ENCODE measurements at regions not wholly inside any gene's neighbourhood (a gene's known extent, or its start where the extent isn't known, plus 50 kb on each side); places are given as distances from the start of the nearest gene placed in this dataset.

DNA sequence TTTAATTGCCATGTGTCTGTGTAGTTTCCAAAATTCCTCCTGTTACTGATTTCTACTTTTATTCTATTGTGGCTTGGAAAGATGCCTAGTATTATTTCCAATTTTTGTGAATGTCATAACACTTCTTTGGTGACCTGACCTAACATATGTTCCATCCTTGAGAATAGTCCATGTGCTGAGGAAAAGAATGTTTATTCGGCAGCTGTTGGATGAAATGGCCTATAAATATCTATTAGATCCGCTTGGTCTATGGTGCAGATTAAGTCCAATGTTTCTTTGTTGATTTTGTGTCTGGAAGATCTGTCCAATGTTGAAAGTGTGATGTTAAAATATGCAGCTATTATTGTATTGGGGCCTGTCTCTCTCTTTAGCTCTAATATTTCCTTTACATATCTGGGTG is 219.2 kb upstream of the HDX start:
- Mint-ChIP-seq H3K4me1 (no peaks in the 10 kb centered on the region), H3K4me3 (no peak overlapping the region), H3K9me3 (peaks cover 41% of the 10 kb centered on the region), H3K27ac (no peak overlapping the region), H3K36me3 (ENCODE audit: low read depth) (no peaks in the 10 kb centered on the region), H3K27me3 (ENCODE audit: insufficient read depth) (no peaks in the 10 kb centered on the region)
- no peak overlapping the region for H3K4me3 ChIP-seq (ENCODE audit: low read length)
- no peaks in the 10 kb centered on the region for H3K4me1 ChIP-seq (ENCODE audit: control insufficient read depth, insufficient read depth, low read length)
- WGBS, 2 experiments (ENCODE audit: insufficient coverage in 1 of 2, insufficient read length in 1 of 2) = 83 to 100% methylated on average over 1 to 2 of the region's 2 CpGs
- no peak for DNase-seq
- no peaks in the 10 kb centered on the region for H3K27me3 ChIP-seq (ENCODE audit: control insufficient read depth, insufficient read depth, low read length, poor library complexity, severe bottlenecking)
- H3K36me3 ChIP-seq (ENCODE audit: control insufficient read depth, insufficient read depth, low read length) = no peaks in the 10 kb centered on the region
- H3K27ac ChIP-seq (ENCODE audit: low read depth, low read length) = no peak overlapping the region
- H3K9me3 ChIP-seq (ENCODE audit: control insufficient read depth, low read length) = no peaks in the 10 kb centered on the region
- H3K9ac ChIP-seq (ENCODE audit: extremely low read depth, low read length, poor library complexity, severe bottlenecking) = no peak overlapping the region
- TF ChIP-seq, protein P1, sequence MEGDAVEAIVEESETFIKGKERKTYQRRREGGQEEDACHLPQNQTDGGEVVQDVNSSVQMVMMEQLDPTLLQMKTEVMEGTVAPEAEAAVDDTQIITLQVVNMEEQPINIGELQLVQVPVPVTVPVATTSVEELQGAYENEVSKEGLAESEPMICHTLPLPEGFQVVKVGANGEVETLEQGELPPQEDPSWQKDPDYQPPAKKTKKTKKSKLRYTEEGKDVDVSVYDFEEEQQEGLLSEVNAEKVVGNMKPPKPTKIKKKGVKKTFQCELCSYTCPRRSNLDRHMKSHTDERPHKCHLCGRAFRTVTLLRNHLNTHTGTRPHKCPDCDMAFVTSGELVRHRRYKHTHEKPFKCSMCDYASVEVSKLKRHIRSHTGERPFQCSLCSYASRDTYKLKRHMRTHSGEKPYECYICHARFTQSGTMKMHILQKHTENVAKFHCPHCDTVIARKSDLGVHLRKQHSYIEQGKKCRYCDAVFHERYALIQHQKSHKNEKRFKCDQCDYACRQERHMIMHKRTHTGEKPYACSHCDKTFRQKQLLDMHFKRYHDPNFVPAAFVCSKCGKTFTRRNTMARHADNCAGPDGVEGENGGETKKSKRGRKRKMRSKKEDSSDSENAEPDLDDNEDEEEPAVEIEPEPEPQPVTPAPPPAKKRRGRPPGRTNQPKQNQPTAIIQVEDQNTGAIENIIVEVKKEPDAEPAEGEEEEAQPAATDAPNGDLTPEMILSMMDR (conservative IDR thresholded peaks at IDR 0.05) = no peak

DNA sequence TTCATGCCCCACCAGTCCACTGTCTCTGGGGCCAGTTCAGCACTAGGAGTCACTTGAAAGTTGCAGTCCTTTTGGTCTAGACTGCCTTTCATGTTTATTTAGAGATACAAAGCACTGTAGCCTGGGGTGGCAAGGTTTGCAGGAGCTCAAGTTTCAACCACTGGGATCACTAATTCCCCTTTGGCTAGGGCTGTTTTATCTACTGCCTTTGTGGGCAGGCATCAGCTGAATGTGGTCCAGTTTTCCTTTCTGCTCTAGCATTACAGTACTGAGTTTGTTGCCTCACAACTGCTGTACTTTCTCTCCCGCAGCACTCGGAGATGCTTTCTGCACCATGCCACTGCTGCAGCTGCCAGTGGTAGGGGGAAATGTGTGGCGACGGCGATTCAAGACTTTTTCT is 222.3 kb upstream of the HDX start:
- no peak for DNase-seq

DNA sequence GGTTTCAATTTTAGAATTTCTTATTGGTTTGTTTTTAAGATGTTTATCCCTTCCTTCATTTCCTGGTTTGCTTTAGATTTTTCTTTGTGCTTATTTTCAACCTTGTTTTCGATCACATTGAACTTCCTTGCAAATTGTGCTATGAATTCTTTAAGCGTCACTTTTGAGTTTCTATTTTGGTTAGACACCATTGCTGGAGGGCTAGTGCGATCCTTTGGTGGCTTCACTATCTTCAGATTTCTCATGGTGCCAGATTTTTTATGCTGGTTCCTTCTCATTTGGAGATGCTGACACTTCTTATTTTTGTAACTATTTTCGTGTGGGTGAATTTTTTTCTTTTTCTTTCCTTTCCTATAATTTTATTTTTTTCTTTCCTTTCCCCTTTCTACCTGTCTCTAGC is 227.2 kb upstream of the HDX start:
- 77 to 80% methylated on average over 1 to 3 of the region's 4 CpGs for WGBS, 2 experiments (ENCODE audit: insufficient coverage in 1 of 2, insufficient read length in 1 of 2)

More for the DNA sequence above, 222.3 kb upstream of the HDX start:
- TF ChIP-seq, protein P1 (conservative IDR thresholded peaks at IDR 0.05) = no peak
- 92% methylated on average over 5 of the region's 5 CpGs; no CpG with 5 or more reads in 1 of the 2 experiments for WGBS, 2 experiments (ENCODE audit: insufficient coverage in 1 of 2, insufficient read length in 1 of 2)
- Mint-ChIP-seq H3K4me3 (no peak overlapping the region), H3K36me3 (ENCODE audit: low read depth) (no peaks in the 10 kb centered on the region), H3K27ac (no peak overlapping the region), H3K9me3 (peaks cover 47% of the 10 kb centered on the region), H3K4me1 (no peaks in the 10 kb centered on the region), H3K27me3 (ENCODE audit: insufficient read depth) (no peaks in the 10 kb centered on the region)
- H3K4me3 ChIP-seq (ENCODE audit: low read length) = no peak overlapping the region
- no peaks in the 10 kb centered on the region for H3K9me3 ChIP-seq (ENCODE audit: control insufficient read depth, low read length)
- no peaks in the 10 kb centered on the region for H3K4me1 ChIP-seq (ENCODE audit: control insufficient read depth, insufficient read depth, low read length)
- H3K9ac ChIP-seq (ENCODE audit: extremely low read depth, low read length, poor library complexity, severe bottlenecking) = no peak overlapping the region
- no peaks in the 10 kb centered on the region for H3K27me3 ChIP-seq (ENCODE audit: control insufficient read depth, insufficient read depth, low read length, poor library complexity, severe bottlenecking)
- H3K36me3 ChIP-seq (ENCODE audit: control insufficient read depth, insufficient read depth, low read length) = no peaks in the 10 kb centered on the region
- no peak overlapping the region for H3K27ac ChIP-seq (ENCODE audit: low read depth, low read length)

More for the DNA sequence above, 227.2 kb upstream of the HDX start:
- Mint-ChIP-seq H3K36me3 (ENCODE audit: low read depth) (no peaks in the 10 kb centered on the region), H3K27me3 (ENCODE audit: insufficient read depth) (no peaks in the 10 kb centered on the region), H3K27ac (no peak overlapping the region), H3K4me1 (no peaks in the 10 kb centered on the region), H3K4me3 (no peak overlapping the region), H3K9me3 (peaks cover 50% of the 10 kb centered on the region)
- Histone ChIP-seq H3K4me1 (ENCODE audit: control insufficient read depth, insufficient read depth, low read length) (no peaks in the 10 kb centered on the region), H3K27me3 (ENCODE audit: control insufficient read depth, insufficient read depth, low read length, poor library complexity, severe bottlenecking) (no peaks in the 10 kb centered on the region), H3K9ac (ENCODE audit: extremely low read depth, low read length, poor library complexity, severe bottlenecking) (no peak overlapping the region), H3K9me3 (ENCODE audit: control insufficient read depth, low read length) (no peaks in the 10 kb centered on the region), H3K4me3 (ENCODE audit: low read length) (no peak overlapping the region), H3K27ac (ENCODE audit: low read depth, low read length) (no peak overlapping the region), H3K36me3 (ENCODE audit: control insufficient read depth, insufficient read depth, low read length) (no peaks in the 10 kb centered on the region)
- no peak for DNase-seq
- TF ChIP-seq, protein P1 (conservative IDR thresholded peaks at IDR 0.05) = no peak
